Inflammatory macrophage (primary cell): ENCODE measurements at regions not wholly inside any gene's neighbourhood (a gene's known extent, or its start where the extent isn't known, plus 50 kb on each side); places are given as distances from the start of the nearest gene placed in this dataset.
A peak's percentile ranks its signal among the peaks of the same experiment; 100 is the strongest.
"Not testable (repeated sequence)": the region's sequence is repeated elsewhere in the genome, so short reads cannot be mapped to it uniquely, and the experiment has no call there.

Experiments used
- DNase-seq, 2 donors: peaks; one replicate each; pipeline ENCODE4 v3.0.0-alpha.2; 2020 to 2022

DNA sequence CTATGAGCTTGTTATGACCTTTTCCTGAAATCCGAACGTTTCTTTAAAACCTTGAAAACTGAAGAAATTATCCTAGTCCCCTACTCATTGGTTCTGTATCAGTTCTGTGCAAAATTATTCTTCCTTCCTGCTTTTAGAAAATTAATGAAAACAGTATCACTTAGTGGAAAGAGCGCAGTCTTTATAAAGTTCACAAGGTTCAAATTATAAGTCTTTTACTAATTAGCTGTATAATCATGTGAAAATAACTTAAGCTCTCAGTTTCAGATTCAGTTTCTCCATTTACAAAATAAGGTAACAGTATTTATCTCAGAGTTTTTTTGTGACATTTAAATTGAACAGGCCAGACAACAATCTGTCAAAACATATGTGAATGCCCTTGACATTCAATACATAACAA lies 306.1 kb downstream of the ADAMTS20 start:
- DNase-seq = no peak

DNA sequence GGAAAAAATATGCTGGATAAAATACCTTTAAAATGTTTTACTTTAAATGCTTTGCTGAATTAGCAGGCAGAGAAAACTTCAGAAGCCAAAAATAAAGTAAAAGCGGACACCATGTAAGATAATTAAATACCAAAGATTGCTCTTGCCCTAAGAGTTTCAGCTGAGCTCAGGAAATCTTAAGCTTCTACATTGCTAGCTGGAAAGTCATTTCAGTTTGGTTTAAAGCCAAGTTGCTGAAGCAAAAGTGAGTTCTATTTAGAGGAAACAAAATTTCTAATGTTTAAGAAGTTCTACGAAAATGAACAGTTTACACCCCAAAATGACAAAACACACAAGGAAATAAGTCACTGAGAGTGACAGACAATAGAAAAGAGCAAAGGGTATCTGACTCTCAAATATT lies 310.0 kb downstream of the ADAMTS20 start:
- DNase-seq = no peak

DNA sequence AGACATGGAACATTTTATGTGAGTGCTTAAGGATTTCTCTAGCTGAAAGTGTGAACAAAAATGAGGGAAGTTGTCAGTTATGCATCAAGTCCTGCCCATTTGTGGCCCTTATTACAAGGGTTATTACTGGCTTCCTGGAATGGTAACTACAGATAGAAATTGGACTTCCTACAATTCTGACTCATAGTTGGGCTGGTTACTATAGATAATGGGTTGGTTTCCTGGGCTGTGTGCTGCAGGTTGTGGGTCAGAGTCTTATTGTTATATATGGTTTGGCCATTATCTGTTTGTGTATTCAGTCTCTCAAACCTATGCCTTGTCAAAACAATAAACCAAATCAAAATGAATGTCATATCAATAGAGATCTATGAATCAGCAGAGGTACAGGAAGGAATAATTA lies 313.7 kb downstream of the ADAMTS20 start:
- DNase-seq = no peak

DNA sequence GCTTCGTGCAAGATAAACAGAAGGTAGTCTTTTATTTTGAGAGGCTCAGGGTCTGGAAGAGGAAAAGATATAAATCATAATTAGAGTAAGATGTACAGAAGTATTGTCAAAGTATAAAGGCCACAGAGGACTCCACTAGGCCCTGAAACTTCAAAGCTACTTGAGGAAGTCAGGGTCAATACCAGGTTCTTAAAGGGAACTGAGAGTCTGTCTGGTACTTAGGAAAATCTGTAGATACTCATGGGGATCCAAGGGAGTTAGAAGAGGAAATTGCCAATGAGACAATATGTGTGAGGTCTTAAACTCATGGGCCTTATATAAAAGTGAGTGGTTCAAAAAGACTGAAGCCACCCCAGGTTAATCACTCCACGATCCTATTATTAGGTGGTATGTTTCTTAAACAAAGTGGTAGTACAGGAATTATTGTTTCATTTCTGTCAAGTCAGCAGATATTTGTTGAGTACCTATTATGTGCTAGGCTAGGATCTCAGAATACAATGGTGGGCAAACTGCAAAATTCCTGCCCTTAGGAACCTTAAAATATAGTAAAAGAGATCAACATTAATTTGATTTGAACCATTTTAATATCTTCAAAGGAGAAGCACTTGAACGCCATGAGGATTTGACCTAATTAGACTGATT lies 314.6 kb downstream of the ADAMTS20 start:
- no peak for DNase-seq

DNA sequence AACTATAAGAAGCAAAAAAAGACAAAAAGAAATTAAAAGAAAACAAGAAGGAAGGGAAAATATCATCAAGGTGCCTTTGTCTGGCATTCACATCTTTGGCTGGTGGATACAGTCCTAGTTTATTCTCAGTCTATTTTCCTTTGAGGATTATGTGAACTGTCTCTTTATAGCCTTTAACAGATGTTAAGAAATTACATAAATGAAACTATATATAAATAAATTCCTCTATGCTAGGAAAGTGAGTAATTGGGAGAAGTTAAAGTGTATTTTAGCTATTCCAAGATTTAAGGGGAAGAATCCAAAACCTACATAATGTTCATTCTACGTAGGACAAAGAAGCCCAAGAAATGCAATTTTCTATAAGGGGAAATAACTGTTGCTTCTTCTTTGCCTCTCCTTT lies 316.3 kb downstream of the ADAMTS20 start:
- DNase-seq = no peak

DNA sequence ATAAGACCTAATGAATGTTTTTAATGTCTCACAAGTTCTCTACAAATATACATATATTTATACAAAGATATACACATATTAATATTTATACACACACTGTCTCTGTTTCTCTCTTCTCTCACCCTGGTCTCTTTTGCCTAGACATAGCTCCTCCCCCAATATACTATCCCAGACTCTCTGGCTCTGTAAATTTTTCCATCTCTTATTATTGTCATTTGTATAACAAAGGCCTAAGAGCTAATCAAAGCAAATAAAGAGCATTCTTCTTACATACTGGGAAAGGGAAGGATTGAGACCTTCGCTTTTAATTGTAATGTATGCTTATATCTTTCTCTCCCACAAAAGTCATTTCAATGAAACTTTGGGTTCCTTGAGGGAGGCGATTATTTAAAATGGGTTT lies 318.1 kb downstream of the ADAMTS20 start:
- no peak for DNase-seq

DNA sequence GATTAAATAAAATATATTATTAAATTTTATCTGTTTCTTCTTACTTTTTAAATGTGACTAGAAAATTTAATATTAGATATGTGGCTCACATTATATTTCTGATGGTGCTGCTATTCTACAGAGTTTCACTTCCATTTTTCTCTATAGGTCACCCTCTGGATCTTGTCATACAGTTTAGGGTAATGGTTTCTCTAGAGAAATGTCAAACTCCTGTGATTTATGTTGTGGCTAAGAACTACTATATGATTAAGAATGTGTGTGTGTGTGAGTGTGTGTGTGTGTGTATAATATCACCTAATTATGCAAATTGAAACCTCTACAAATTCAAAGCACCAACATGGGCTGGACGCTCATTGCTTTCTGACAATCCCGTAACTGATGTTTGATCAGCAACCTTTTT lies 325.9 kb downstream of the ADAMTS20 start:
- no peak for DNase-seq

DNA sequence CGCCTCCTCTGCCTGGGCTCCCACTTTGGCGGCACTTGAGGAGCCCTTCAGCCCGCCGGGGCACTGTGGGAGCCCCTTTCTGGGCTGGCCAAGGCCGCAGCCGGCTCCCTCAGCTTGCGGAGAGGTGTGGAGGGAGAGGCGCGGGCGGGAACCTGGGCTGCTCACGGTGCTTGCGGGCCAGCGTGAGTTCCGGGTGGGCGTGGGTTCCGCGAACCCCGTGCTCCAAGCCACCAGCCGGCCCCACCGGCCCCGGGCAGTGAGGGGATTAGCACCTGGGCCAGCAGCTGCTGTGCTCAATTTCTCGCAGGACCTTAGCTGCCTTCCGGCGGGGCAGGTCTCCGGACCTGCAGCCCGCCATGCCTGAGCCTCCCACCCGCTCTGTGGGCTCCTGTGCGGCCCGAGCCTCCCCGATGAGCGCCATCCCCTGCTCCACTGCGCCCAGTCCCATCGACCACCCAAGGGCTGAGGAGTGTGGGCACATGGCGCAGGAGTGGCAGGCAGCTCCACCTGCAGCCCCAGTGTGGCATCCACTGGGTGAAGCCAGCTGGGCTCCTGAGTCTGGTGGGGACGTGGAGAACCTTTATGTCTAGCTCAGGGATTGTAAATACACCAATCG lies 327.7 kb downstream of the ADAMTS20 start:
- not testable (repeated sequence) for DNase-seq

DNA sequence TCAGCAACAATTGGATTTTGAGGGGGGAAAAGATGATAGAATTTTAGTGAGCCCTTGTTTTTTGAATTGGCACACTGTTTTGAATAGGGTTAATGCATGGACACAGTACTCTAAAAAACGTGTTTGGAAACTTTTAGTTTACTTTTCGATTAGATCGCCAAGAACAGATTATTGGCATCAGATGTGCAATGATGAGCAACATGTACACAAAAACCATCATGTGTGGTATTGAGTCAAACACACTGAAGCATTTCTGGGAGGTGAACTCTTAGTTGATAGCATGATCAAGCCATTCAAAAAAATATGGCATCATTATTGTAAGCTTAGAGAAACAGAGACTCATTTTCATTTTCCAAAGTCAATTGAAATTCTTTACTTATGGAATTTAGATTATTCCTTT lies 329.2 kb downstream of the ADAMTS20 start:
- DNase-seq = no peak

DNA sequence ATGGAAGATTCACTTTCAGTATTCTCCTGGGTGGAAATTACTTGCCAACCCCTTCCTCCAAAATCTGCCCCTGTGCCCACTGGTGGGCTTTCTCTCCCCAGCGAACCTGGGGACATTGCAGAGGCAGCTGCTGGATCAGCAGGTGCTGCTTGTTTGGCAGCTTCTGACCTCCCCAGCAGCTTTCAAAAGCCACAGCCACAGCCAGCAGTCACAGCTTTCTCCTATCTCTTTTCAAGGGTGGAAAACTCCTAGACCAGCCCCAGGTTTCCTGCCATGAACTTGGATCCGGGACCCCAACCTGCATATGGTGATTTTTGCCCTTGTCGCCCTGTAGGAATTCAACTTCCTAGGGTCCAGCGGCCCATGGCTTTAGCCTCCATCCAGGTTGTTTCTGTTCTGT lies 330.8 kb downstream of the ADAMTS20 start:
- no peak for DNase-seq

DNA sequence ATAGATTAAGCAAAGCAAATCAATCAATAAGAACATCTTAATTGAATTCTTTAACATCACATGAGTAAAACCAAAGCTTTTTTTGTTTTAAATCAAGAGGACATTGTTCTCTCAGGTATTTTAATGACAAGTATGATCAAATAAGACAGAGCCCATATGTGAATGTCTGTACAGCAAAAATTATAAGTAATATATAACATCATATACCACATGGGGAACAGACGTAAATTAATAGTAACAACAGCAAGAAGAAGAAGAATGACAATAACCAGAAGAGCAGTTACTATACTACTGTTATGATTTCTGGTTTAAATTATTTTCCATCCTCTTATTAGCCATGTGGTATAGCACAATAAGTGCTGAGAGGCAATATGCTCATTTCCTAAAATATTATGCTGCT lies 335.5 kb downstream of the ADAMTS20 start:
- no peak for DNase-seq

DNA sequence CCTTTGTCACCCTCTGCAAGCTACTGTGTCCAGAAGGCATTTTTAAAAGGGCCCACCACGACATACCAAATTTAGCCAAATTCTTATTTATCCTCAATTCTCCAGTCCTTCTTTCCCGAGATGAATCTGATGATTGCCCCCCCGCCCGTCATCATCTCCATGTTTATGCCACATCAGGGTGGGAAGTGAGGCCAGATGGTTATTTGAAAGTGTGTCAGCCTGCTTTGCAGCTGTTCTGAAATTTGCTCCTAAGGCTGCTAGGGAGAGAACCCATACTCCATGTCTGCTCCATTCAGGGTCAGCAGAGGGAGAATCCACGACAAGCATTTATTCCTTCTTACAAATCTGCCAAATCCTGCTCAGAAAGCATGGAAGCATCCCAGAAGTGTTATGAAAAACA lies 337.8 kb downstream of the ADAMTS20 start:
- no peak for DNase-seq

DNA sequence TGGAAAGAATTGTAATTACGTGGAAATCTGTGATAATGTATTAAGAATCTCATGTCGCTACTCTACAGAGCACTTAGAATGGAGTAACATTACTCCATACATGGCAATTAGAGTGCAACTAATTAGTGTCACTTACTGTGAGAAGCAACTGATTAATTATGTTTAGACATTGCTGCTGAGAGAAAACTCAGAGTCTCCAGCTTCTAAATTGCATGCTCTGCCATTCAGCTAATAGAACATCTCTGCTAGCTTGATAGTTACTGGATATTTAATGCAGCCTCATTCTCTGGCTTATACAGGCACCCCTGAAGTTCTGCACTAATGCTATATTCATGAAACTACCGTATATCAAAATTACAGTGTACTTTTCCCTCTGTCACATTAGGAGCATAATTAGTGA lies 338.4 kb downstream of the ADAMTS20 start:
- no peak for DNase-seq

DNA sequence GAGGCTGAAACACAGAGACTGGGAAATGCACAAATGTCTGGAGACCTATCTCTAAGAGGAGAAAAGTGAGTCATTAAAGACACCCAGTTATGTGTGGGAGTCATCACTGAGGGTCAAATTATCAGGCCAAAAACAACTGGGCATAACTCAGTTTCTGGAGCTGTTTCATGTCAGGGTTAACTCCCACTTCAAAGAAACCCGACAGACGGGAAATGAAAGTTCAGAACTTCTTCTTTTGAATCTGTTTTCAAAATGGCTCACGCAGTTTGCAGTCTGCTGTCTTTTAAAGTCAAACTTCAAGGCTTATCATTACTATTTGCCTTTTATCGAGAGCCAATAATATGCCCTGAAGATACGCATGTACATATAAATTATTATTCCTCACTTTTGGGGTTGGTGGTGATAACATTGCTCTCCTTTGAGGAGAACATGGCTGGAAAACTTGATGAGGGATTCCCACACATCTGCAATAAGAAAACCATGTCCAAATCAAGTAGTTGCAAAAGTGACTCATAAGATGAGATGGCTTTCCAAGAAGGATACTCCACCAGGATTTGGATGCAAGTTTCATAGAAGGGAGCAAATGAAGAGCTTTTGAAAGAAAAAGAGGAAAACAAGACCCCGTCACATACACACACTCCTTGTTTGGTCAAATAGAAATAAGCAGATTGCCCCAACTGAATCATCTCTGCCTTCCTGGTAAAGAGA lies 341.4 kb downstream of the ADAMTS20 start:
- DNase-seq = peak; percentile 46

DNA sequence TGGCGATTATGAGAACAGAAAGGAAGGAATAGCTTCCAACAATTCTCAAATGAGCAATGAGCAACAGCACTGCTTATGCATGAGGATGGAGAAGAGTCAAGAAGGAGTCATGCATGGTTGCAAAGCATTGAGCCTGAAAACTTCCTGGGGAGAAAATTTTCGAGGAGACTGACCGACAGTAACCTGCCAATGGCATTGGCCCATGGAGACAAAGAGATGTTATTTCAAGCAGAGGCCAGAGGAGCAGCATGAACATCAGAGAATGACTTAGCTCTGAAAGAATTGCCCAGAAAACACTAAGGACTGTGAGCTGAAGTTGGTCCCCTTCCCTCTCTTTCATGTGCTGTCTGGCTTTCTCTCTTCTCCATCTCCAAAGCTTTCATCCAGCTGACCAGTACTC lies 343.4 kb downstream of the ADAMTS20 start:
- no peak for DNase-seq

DNA sequence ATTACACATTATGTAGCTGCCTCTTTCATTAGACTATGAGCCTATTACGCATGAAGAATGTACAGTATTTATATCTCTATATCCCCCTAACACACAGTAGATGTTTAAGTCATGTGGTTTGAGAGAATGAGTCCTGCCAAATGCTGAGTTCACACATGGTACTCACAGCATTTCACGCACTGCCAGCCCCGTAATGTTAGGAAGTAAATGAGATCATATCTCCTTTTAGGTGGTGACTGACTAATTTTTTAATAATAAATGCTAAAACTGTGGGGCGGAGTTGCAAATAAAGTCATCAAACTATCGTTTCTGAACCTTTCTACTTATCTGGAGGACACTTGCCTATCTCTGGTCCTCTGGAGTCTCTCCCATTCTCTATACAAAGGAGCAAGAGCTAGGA lies 343.8 kb downstream of the ADAMTS20 start:
- no peak for DNase-seq

DNA sequence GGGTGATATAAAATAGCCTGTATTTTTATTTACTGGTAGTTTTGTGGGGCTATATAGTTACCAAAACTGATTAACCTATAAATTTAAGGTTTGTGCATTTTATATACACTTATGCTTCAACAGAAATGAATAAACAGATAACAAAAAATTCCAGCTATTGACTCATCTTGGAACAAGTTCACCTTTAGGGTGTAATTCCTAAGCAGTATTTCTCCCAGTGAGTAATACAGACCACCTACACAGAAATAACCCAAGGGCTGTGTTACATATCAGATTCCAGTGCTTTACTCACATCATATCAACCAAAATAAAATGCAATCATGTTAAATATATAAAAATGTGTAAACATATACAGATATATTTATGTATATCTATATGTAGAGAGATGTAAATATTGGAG lies 345.6 kb downstream of the ADAMTS20 start:
- no peak for DNase-seq

DNA sequence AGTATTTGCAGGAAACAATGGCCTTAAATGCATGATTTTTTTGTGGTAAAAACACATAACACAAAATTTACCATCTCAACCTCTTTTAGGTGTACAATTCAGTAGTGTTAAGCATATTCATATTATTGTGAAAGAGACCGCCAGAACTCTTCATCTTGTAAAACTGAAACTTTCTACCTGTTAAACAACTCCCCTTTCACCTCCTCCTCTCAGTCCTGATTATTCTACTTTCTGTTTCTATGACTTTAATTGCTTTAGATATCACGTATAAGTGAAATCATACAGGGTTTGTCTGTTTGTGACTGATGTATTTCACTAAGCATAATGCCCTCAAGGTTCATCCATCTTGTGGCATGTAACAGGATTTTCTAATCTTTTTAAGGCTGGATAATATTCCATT lies 353.4 kb downstream of the ADAMTS20 start:
- no peak for DNase-seq

DNA sequence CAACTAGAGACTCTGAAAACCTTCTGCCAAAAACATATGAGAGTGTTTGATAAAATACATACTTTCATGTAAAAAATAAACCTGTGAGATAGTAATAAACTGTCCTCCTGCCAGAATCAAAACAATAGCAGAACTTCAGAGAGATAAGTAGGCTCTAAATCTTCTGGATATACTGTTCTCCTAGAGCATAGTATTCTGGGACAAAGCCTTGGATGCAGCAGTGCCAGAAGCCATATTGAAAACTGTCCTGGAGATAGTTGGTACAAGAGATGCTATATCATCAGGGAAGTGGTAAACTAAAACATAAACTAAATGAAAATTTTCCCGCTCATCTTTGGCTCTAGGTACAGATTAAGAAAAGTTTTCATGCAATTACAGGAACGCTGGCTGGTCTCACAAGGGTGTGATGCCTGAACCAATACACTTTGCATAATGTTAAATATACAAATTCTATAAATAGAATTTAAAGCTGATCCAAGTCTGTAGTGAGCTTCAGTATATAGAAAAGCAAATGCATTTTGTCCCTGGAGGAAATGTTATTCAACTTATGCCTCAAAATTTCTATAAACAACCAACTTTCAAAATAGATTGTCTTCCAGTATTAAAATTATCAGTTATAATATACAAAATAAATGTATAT lies 355.6 kb downstream of the ADAMTS20 start:
- no peak for DNase-seq

DNA sequence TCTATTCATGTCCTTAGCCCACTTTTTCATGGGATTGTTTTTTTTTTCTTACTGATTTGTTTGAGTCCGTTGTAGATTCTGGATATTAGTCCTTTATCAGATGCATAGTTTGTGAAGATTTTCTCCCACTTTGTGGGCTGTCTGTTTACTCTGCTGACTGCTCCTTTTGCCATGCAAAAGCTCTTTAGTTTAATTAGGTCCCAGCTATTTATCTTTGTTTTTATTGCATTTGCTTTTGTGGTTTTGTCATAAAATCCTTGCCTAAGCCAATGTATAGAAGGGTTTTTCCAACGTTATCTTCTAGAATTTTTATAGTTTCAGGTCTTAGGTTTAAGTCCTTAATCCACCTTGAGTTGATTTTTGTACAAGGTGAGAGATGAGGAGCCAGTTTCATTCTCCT lies 358.9 kb downstream of the ADAMTS20 start:
- DNase-seq = not testable (repeated sequence)

DNA sequence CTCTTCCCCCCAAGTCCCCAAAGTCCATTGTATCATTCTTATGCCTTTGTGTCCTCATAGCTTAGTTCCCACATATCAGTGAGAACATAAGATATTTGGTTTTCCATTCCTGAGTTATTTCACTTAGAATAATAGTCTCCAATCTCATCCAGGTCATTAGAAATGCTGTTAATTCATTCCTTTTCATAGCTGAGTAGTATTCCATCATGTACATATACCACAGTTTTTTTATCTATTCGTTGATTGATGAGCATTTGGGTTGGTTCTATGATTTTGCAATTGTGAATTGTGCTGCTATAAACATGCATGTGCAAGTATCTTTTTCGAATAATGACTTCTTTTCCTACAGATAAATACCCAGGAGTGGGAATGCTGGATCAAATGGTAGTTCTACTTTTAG lies 359.6 kb downstream of the ADAMTS20 start:
- DNase-seq = not testable (repeated sequence)

DNA sequence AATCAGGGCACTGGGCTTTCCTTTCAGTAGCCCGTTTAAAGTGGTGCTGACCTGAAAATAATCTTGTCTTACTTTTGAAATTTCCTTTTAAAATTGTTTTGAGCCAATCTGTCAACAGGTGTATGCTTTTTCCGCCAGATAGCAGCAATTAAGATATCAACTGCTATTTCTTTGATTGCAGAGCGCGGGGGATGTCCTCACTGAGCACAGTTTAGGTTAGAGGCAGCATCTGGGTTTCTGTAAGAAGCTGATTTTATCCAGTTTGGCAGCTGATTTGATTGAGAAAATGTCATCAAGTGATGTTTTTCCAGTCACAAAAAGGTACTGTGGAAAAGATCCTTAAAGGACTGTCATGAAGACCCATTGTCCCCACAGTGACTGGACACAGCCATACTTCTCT lies 371.8 kb downstream of the ADAMTS20 start:
- DNase-seq = no peak

DNA sequence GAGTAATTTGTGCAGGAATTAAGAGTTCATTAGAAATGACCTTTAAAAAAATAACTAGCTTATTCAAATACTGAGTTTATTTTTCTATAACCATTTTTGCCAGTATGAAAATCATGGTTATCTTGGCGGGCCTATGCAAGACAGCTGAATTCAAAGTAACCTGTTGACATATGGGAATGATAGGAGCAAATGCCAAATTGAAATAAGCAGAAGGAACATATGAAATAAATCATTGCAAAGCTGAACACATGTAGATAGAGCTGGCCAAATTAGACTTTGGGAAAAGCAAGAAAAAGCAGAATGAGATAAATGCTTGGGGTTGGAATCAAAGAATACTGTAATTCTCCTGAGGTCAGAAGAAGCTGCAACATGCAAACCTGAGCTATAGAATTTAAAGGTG lies 372.5 kb downstream of the ADAMTS20 start:
- DNase-seq = no peak

DNA sequence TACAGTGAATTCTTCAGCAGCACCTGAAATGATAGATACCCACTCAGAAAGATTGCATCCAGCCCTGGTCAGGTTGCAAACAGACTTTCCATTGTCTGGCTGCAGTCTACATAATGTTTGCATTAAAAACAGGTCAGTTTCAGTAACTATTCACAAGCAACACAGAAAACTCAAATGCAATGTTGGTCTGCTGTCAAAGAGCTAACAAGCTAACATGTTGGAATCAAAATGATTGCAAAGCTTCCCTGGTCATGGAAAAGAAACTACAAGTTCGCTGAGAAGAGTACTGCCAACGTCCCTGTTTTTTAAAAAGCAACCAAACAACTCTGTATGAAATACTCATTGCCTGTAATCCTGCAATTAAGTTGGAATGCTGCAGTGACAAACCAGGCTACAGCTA lies 374.7 kb downstream of the ADAMTS20 start:
- DNase-seq = no peak
